ENCODE measurements at regions not wholly inside any gene's neighbourhood (a gene's known extent, or its start where the extent isn't known, plus 50 kb on each side); places are given as distances from the start of the nearest gene placed in this dataset.

GRCh38 chr2:217152831-217153230 is 293.0 kb upstream of the TNP1 start:
- Histone ChIP-seq H3K9ac (ENCODE audit: insufficient read depth, low read length, poor library complexity, severe bottlenecking) (no peak overlapping the region), H3K27ac (ENCODE audit: low read depth in 1 of 2, low read length in 2 of 2) (no peak overlapping the region), H3K27me3 (ENCODE audit: control insufficient read depth in 2 of 2, insufficient read depth in 2 of 2, low read length in 2 of 2) (peaks cover 72% of the 10 kb centered on the region in 2 donors), H3K79me2 (ENCODE audit: insufficient read depth, low read length) (no peaks in the 10 kb centered on the region), H3K9me3 (replicated peaks in 1 of 2; ENCODE audit: control insufficient read depth in 1 of 2, insufficient read depth in 1 of 2, low read length in 2 of 2) (no peaks in the 10 kb centered on the region), H3K36me3 (replicated peaks in 1 of 2; ENCODE audit: control insufficient read depth in 1 of 2, insufficient read depth in 2 of 2, low read length in 2 of 2) (no peaks in the 10 kb centered on the region), H2AFZ (ENCODE audit: insufficient read depth, low read depth, low read length, poor library complexity, severe bottlenecking) (no peak overlapping the region), H3K4me3 (replicated peaks in 1 of 3; ENCODE audit: low read depth in 2 of 3, low read length in 3 of 3) (no peak overlapping the region), H3K4me1 (ENCODE audit: control insufficient read depth in 1 of 2, insufficient read depth in 2 of 2, low read length in 2 of 2) (no peaks in the 10 kb centered on the region), H3K4me2 (replicated peaks; ENCODE audit: extremely low read depth, low read length, poor library complexity, severe bottlenecking) (no peak overlapping the region), H4K20me1 (ENCODE audit: insufficient read depth, low read length) (no peaks in the 10 kb centered on the region)
- intact Hi-C loops (cut with micrococcal nuclease): no loop called here
- Mint-ChIP-seq H3K9me3 (peaks cover 0 to 3% (median 0%) of the 10 kb centered on the region in 7 donors), H3K4me3 (no peak overlapping the region), H3K27me3 (ENCODE audit: low read depth in 3 of 3) (peaks cover 31 to 34% (median 31%) of the 10 kb centered on the region in 3 donors), H3K4me1 (no peaks in the 10 kb centered on the region), H3K36me3 (no peaks in the 10 kb centered on the region), H3K27ac (no peak overlapping the region)
- DNase-seq: no peak
- WGBS (ENCODE audit: insufficient coverage): no CpG with 5 or more reads among the region's 3 CpGs
- no peak for TF ChIP-seq CTCF (IDR thresholded peaks at IDR 0.05)

DNA sequence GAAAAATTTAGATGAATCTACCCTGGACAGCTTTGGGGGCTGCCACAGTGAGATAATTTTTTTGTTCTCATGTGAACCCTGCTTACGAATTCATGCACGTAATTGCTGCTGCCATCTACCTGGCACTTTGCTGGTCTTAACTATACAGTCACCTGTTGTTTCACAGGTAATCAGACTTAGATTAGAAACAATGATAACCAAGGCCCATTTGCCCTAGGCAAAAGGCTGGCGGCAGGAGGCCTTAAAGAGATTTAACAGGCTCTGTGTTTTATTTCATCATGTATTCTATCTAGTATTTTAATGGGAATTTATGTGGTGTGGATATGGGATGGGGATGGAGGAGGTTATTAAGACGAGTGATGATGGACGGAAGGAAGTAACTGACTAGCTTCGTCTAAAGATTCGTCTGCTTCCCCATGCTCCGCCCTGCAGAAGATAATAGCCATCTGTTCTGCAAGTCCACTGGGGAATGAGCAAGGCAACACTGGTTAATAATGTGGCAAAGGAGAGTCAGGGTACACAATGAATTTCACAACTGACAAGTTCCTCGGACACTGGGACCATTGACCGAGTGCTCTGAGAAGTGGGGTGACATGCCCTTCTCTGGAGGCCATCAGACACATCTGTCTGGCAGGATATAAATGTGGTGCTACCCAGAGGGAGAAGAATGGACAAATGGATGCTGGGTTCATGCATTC is 291.8 kb upstream of the TNP1 start:
- Mint-ChIP-seq H3K36me3 (no peaks in the 10 kb centered on the region), H3K4me1 (no peaks in the 10 kb centered on the region), H3K4me3 (peak overlapping the region in 1 of 2 donors; percentile 3), H3K27me3 (ENCODE audit: low read depth in 3 of 3) (peaks cover 28 to 45% (median 31%) of the 10 kb centered on the region in 3 donors), H3K27ac (no peak overlapping the region), H3K9me3 (peaks cover 0 to 3% (median 0%) of the 10 kb centered on the region in 7 donors)
- Histone ChIP-seq H3K4me1 (ENCODE audit: control insufficient read depth in 1 of 2, insufficient read depth in 2 of 2, low read length in 2 of 2) (no peaks in the 10 kb centered on the region), H3K27me3 (ENCODE audit: control insufficient read depth in 2 of 2, insufficient read depth in 2 of 2, low read length in 2 of 2) (peaks cover 68% of the 10 kb centered on the region in 2 donors), H4K20me1 (ENCODE audit: insufficient read depth, low read length) (no peaks in the 10 kb centered on the region), H3K4me2 (replicated peaks; ENCODE audit: extremely low read depth, low read length, poor library complexity, severe bottlenecking) (no peak overlapping the region), H3K79me2 (ENCODE audit: insufficient read depth, low read length) (no peaks in the 10 kb centered on the region), H3K9ac (ENCODE audit: insufficient read depth, low read length, poor library complexity, severe bottlenecking) (no peak overlapping the region), H3K27ac (ENCODE audit: low read depth in 1 of 2, low read length in 2 of 2) (no peak overlapping the region), H3K4me3 (replicated peaks in 1 of 3; ENCODE audit: low read depth in 2 of 3, low read length in 3 of 3) (no peak overlapping the region), H3K36me3 (replicated peaks in 1 of 2; ENCODE audit: control insufficient read depth in 1 of 2, insufficient read depth in 2 of 2, low read length in 2 of 2) (no peaks in the 10 kb centered on the region), H2AFZ (ENCODE audit: insufficient read depth, low read depth, low read length, poor library complexity, severe bottlenecking) (no peak overlapping the region), H3K9me3 (replicated peaks in 1 of 2; ENCODE audit: control insufficient read depth in 1 of 2, insufficient read depth in 1 of 2, low read length in 2 of 2) (no peaks in the 10 kb centered on the region)
- TF ChIP-seq CTCF (IDR thresholded peaks at IDR 0.05): no peak
- WGBS (ENCODE audit: insufficient coverage): 87% methylated on average over 9 of the region's 10 CpGs
- DNase-seq: no peak
- intact Hi-C loops (cut with micrococcal nuclease): no loop called here

Data from CD14-positive monocyte (primary cell).